Mucosa of descending colon (tissue), 3 donors: ENCODE measurements at regions not wholly inside any gene's neighbourhood (a gene's known extent, or its start where the extent isn't known, plus 50 kb on each side); places are given as distances from the start of the nearest gene placed in this dataset.

Experiments used
- ATAC-seq: fragments of 200-7000 bp; cut with Tn5 transposase; one replicate; pipeline ENCODE4 v1.9.1; 2020; ENCODE audit warnings: mild to moderate bottlenecking, moderate library complexity
- DNase-seq, 3 donors: peaks; one replicate each; pipeline ENCODE4 v3.0.0-alpha.2; 2020
- H3K36me3 ChIP-seq: fragments of 200-600 bp; one replicate; pipeline ENCODE4 v1.8.0; 2021; ENCODE audit warnings: low read depth, mild to moderate bottlenecking
- H3K4me1 ChIP-seq: fragments of 200-600 bp; one replicate; pipeline ENCODE4 v1.8.0; 2021; ENCODE audit warnings: low read depth, mild to moderate bottlenecking
- H3K4me3 ChIP-seq: fragments of 200-600 bp; one replicate; pipeline ENCODE4 v1.8.0; 2021; ENCODE audit warnings: mild to moderate bottlenecking
- H3K9me3 ChIP-seq: fragments of 200-600 bp; one replicate; pipeline ENCODE4 v1.8.0; 2021; ENCODE audit warnings: mild to moderate bottlenecking
- CTCF ChIP-seq: fragments of 200-600 bp; IDR thresholded peaks from one replicate; pipeline ENCODE4 v1.8.0; 2022; ENCODE audit warnings: antibody characterized with exemption, mild to moderate bottlenecking
- intact Hi-C, 2 donors: fragments of 100-400 bp; cut with DNase I in 1 of 2; cut with micrococcal nuclease in 1 of 2; formaldehyde crosslinking; loops; one replicate each; pipeline versions ENCODE4 v1.11.0 to v1.11.1; 2022; cut with DNase I, micrococcal nuclease
- donor health status: DM: no; HTN: no; CAD: no; lungs with moderate emphysema.
- donor health status: DM: no; HTN: no; CAD: no.
- donor health status: DM: no; HTN: yes; CAD: no.

GRCh38 chr2:155442755-155443372 is 744.4 kb downstream of the KCNJ3 start:
- TF ChIP-seq CTCF, result no peak
- intact Hi-C loops, result no loop called here
- Histone ChIP-seq H3K4me3 (no peak overlapping the region), H3K9me3 (peaks cover 6% of the 10 kb centered on the region), H3K36me3 (no peaks in the 10 kb centered on the region), H3K4me1 (no peaks in the 10 kb centered on the region)
- ATAC-seq (no peak), DNase-seq (no peak)

GRCh38 chr2:155442088-155442487 is 743.6 kb downstream of the KCNJ3 start:
- Histone ChIP-seq H3K9me3 (peaks cover 6% of the 10 kb centered on the region), H3K4me3 (no peak overlapping the region), H3K4me1 (no peaks in the 10 kb centered on the region), H3K36me3 (no peaks in the 10 kb centered on the region)
- ATAC-seq, result no peak
- no peak for DNase-seq
- intact Hi-C loops, result no loop called here
- no peak for TF ChIP-seq CTCF

- intact Hi-C loops, result no loop called here
- no peaks in the 10 kb centered on the region for H3K36me3 ChIP-seq
- no peak for ATAC-seq
- H3K4me3 ChIP-seq, result no peak overlapping the region
- no peaks in the 10 kb centered on the region for H3K9me3 ChIP-seq
- TF ChIP-seq CTCF, result no peak
- DNase-seq, result no peak
- no peaks in the 10 kb centered on the region for H3K4me1 ChIP-seq
These were observed 732.6 kb downstream of the KCNJ3 start for GRCh38 chr2:155431004-155431507.

- H3K36me3 ChIP-seq, result no peaks in the 10 kb centered on the region
- intact Hi-C loops, result no loop called here
- H3K9me3 ChIP-seq, result no peaks in the 10 kb centered on the region
- no peak for ATAC-seq
- no peaks in the 10 kb centered on the region for H3K4me1 ChIP-seq
- TF ChIP-seq CTCF, result no peak
- DNase-seq, result no peak
- H3K4me3 ChIP-seq, result no peak overlapping the region
These were observed 729.0 kb downstream of the KCNJ3 start for GRCh38 chr2:155427470-155427869.

- no peak for DNase-seq
- intact Hi-C loops, result no loop called here
- no peak for ATAC-seq
- H3K36me3 ChIP-seq, result no peaks in the 10 kb centered on the region
- no peaks in the 10 kb centered on the region for H3K4me1 ChIP-seq
- no peaks in the 10 kb centered on the region for H3K9me3 ChIP-seq
- TF ChIP-seq CTCF, result no peak
- no peak overlapping the region for H3K4me3 ChIP-seq
These were observed 726.0 kb downstream of the KCNJ3 start for GRCh38 chr2:155424518-155424917.

GRCh38 chr2:155418753-155419152 is 720.3 kb downstream of the KCNJ3 start:
- H3K4me3 ChIP-seq, result no peak overlapping the region
- intact Hi-C loops, result no loop called here
- H3K4me1 ChIP-seq, result no peaks in the 10 kb centered on the region
- peaks cover 3% of the 10 kb centered on the region for H3K9me3 ChIP-seq
- H3K36me3 ChIP-seq, result no peaks in the 10 kb centered on the region
- no peak for TF ChIP-seq CTCF
- ATAC-seq, result no peak
- DNase-seq, result no peak
